Thoracic aorta (tissue), 2 donors: ENCODE measurements at regions not wholly inside any gene's neighbourhood (a gene's known extent, or its start where the extent isn't known, plus 50 kb on each side); places are given as distances from the start of the nearest gene placed in this dataset.

Experiments
- ATAC-seq: fragments of 150-250 bp; one replicate; pipeline ENCODE4 v1.8.0; 2017; ENCODE audit warnings: low read depth; ENCODE audit not compliant: insufficient number of reproducible peaks, low FRiP score
- DNase-seq: peaks from one replicate; pipeline ENCODE4 v3.0.0-alpha.2; 2020; ENCODE audit warnings: low spot score
- H3K27ac ChIP-seq, 2 donors: fragments of 200-600 bp; sonication (generic); 1 replicate in 1 of 2; 2 replicates in 1 of 2; pipeline ENCODE4 v1.5.1; 2016; ENCODE audit warnings: mild to moderate bottlenecking in 2 of 2, moderate library complexity in 2 of 2
- H3K27me3 ChIP-seq: fragments of 200-600 bp; sonication (generic); replicated peaks from 2 replicates; pipeline ENCODE4 v1.6.0; 2016; ENCODE audit warnings: mild to moderate bottlenecking; ENCODE audit not compliant: insufficient read depth
- H3K36me3 ChIP-seq: fragments of 200-600 bp; sonication (generic); one replicate; pipeline ENCODE4 v1.5.1; 2016
- H3K4me1 ChIP-seq, 2 donors: fragments of 200-600 bp; sonication (generic); 1 replicate in 1 of 2; 2 replicates in 1 of 2; pipeline versions ENCODE4 v1.5.1 to v1.6.0; 2016; ENCODE audit warnings: low read depth in 2 of 2, mild to moderate bottlenecking in 1 of 2; ENCODE audit not compliant: control insufficient read depth in 1 of 2
- H3K4me3 ChIP-seq: fragments of 200-600 bp; sonication (generic); 2 replicates; pipeline ENCODE4 v1.5.1; 2016; ENCODE audit warnings: mild to moderate bottlenecking
- H3K9me3 ChIP-seq: fragments of 200-600 bp; sonication (generic); 2 replicates; pipeline ENCODE4 v1.5.1; 2016
- TF ChIP-seq, protein P1 (sequence below): fragments of 200-600 bp; sonication (generic); IDR thresholded peaks from one replicate; pipeline ENCODE4 v1.5.1; 2019; ENCODE audit warnings: antibody characterized with exemption

DNA sequence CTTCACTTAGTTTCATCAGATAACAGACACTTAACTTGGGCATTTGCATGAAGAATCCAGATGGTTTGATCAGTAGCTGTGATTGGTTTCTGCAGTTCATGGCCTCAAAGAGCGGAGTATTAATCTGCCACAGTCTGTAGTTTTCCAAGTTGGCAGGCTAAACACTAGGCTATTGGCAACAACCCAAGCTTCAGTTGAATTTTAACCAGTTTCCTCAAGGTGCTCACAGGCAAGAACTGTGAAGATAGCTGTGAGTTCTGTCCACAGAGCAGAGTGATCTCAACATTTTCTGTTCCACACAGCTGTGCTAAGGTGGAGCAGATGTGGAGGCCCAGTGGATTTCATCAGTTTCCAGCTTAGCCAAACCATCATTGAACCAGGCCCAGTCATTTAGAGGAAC is 469.5 kb upstream of the LINC00305 start:
- Histone ChIP-seq H3K27ac (no peak overlapping the region), H3K4me3 (no peak overlapping the region), H3K9me3 (no peaks in the 10 kb centered on the region), H3K4me1 (no peaks in the 10 kb centered on the region), H3K36me3 (no peaks in the 10 kb centered on the region), H3K27me3 (no peaks in the 10 kb centered on the region)
- ATAC-seq (no peak), DNase-seq (no peak)
- TF ChIP-seq, protein P1, sequence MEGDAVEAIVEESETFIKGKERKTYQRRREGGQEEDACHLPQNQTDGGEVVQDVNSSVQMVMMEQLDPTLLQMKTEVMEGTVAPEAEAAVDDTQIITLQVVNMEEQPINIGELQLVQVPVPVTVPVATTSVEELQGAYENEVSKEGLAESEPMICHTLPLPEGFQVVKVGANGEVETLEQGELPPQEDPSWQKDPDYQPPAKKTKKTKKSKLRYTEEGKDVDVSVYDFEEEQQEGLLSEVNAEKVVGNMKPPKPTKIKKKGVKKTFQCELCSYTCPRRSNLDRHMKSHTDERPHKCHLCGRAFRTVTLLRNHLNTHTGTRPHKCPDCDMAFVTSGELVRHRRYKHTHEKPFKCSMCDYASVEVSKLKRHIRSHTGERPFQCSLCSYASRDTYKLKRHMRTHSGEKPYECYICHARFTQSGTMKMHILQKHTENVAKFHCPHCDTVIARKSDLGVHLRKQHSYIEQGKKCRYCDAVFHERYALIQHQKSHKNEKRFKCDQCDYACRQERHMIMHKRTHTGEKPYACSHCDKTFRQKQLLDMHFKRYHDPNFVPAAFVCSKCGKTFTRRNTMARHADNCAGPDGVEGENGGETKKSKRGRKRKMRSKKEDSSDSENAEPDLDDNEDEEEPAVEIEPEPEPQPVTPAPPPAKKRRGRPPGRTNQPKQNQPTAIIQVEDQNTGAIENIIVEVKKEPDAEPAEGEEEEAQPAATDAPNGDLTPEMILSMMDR, result no peak

GRCh38 chr18:64615021-64615420 is 466.1 kb upstream of the LINC00305 start:
- TF ChIP-seq, protein P1, result no peak
- no peaks in the 10 kb centered on the region for H3K36me3 ChIP-seq
- H3K27ac ChIP-seq, result no peak overlapping the region
- no peaks in the 10 kb centered on the region for H3K27me3 ChIP-seq
- H3K4me1 ChIP-seq, result no peaks in the 10 kb centered on the region
- H3K4me3 ChIP-seq, result no peak overlapping the region
- ATAC-seq (no peak), DNase-seq (no peak)
- H3K9me3 ChIP-seq, result no peaks in the 10 kb centered on the region

- TF ChIP-seq, protein P1, result no peak
- ATAC-seq, result no peak
- Histone ChIP-seq H3K4me3 (no peak overlapping the region), H3K27me3 (no peaks in the 10 kb centered on the region), H3K36me3 (no peaks in the 10 kb centered on the region), H3K9me3 (no peaks in the 10 kb centered on the region), H3K4me1 (no peaks in the 10 kb centered on the region), H3K27ac (no peak overlapping the region)
- no peak for DNase-seq
Observed at GRCh38 chr18:64614446-64614845, 465.6 kb upstream of the LINC00305 start.

DNA sequence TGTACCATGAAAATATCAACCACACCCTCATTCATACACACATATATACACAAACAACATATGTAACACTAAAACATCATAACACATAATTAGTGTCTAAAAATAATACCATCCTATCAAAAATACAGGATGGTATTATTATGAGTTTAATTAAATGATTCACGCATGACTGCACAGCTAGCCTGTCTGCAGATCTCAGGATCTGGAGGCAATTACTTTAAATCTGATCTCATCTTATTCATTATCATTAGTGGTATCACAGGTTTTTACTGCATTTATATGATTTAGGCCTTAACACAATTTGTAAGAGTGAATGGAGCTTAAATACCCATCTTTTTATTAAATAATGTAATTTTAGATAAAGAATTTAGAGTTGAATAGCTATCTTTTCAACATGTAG is 443.4 kb upstream of the LINC00305 start:
- Histone ChIP-seq H3K27me3 (no peaks in the 10 kb centered on the region), H3K4me1 (no peaks in the 10 kb centered on the region), H3K27ac (no peak overlapping the region), H3K36me3 (no peaks in the 10 kb centered on the region), H3K4me3 (no peak overlapping the region), H3K9me3 (no peaks in the 10 kb centered on the region)
- TF ChIP-seq, protein P1, result no peak
- DNase-seq (no peak), ATAC-seq (no peak)

GRCh38 chr18:64589000-64589399 is 440.1 kb upstream of the LINC00305 start:
- no peak overlapping the region for H3K27ac ChIP-seq
- no peaks in the 10 kb centered on the region for H3K36me3 ChIP-seq
- H3K4me1 ChIP-seq, result no peaks in the 10 kb centered on the region
- no peaks in the 10 kb centered on the region for H3K9me3 ChIP-seq
- ATAC-seq, result no peak
- no peak for DNase-seq
- TF ChIP-seq, protein P1, result no peak
- no peak overlapping the region for H3K4me3 ChIP-seq
- no peaks in the 10 kb centered on the region for H3K27me3 ChIP-seq
